ENCODE measurements at regions not wholly inside any gene's neighbourhood (a gene's known extent, or its start where the extent isn't known, plus 50 kb on each side); places are given as distances from the start of the nearest gene placed in this dataset.
"Not testable (repeated sequence)": the region's sequence is repeated elsewhere in the genome, so short reads cannot be mapped to it uniquely, and the experiment has no call there.

DNA sequence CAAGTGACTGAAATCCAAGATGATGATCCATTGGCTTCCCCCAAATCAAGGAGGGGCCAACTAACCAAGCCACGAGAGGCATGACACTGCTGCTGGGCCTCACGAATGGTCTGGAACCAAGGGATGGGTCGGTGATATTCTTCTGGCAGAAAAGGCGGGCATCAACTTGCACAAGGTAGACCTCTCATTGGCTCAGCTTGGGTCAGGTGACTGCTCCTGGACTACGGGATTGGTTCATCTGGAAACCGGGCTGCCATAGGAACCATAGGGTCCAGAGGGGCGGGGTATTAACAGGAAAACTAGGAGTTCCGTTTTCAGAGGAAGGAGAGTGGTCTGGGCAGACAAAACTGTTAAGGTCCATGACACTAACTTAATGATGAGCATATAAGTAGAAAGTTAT, 100.9 kb downstream of the TFAP2C start:
- DNase-seq = no peak

DNA sequence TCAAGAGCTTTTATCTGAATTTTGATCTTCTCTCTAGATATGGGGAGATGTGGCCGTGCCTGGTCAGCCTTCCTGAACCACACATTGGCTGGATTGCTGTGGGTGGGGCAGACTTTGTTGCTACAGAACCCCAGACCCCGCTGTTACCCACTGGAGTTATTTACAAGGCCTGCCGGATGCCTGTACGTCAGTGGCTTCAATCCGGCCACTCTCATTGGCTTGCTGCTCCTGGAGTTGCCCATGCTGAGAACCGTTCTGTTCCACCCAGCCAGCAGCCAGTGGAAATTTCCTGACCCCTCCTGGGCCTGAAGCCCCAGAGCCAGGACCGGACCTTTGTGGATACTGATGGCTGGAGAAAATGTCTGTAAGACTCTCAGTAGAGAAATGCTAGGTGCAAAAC, 101.9 kb downstream of the TFAP2C start:
- no peak for DNase-seq

- no peak for DNase-seq
These were observed 102.4 kb downstream of the TFAP2C start for GRCh38 chr20:56731476-56731875.

- no peak for DNase-seq
These were observed 104.9 kb downstream of the TFAP2C start for GRCh38 chr20:56733967-56734366.

GRCh38 chr20:56735084-56735642, 106.1 kb downstream of the TFAP2C start:
- no peak for DNase-seq

GRCh38 chr20:56736285-56736857, 107.3 kb downstream of the TFAP2C start:
- DNase-seq = no peak

DNA sequence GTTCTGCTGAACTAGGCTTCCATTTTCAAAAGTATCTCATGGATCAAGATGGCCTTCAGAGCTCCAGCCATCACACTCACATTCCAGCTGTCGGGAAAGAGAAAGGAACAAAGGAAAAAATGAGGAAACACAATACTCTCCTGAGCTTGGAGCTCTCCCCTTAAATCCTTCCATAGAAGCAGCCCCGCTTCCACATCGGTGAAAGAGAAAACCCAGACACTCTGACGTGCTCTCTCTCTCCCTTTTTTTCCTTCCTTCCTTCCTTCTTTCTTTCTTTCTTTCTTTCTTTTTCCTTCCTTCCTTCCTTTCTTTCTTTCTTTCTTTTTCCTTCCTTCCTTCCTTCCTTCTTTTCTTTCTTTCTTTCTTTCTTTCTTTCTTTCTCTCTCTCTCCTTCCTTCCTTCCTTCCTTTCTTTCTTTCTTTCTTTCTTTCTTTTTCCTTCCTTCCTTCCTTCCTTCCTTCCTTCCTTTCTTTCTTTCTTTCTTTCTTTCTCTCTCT, 115.3 kb downstream of the TFAP2C start:
- DNase-seq = not testable (repeated sequence)

DNA sequence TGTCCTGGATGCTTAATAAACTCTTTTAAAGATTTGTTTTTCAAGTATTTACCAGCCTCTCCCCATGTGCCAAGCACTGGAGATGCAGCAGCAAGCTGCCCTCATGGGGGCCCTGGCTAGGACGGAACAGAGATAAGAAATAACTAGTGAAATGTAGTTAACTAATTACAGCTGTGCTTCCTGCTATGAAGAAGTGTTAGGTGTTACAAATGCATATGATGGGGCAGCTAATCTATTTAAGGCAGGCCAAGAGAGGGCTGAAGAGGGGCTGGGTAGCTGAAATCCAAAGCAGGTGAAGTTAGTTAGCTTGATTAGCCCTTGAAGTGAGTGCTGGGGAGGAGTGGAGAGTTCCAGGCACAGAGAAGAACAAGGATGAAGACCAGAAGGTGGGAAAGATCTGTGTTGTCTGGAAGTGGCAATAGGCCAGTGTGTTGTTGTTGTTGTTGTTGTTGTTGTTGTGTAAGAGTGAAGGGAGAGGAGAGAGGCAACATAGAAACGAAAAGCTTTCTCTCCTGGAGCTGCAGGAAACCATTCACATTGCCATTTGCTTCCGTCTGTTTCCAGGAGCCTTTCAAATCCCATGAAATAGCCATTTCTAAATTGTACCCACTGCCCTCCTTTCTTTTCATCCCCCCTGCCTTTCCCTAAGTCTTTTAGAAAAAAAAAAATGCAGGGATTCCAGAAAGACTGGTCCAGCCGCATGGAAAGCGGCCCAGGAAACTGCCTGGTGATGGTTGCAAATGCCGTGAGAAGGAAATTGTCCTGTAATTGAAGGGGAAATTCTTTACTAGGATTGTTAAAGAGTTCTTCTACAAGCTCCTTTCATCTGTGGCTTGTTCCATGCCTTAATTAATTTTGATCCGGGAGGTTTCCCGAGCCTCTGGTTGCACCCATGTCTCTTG, 119.6 kb downstream of the TFAP2C start:
- no peak for DNase-seq

DNA sequence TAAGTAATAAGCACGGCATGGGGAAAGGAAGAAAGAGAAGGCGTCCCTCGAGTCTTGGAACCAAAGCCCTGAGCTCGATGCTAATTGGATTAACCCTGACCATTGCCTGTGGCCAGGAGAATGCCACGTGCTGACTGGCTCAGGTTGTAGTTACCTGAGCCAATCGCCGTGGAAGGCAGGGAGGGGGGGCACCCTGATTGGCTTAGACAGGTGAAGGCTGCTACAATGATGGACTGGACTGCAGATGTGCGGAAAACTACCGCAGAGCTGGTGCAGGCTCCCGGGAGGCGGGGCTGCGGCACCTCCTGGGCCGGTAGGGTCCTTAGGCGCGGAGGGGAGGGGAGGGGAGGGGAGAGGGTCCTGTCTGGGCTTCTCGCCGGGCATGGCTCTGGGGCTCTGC, 121.3 kb downstream of the TFAP2C start:
- no peak for DNase-seq

GRCh38 chr20:56752274-56752673, 123.2 kb downstream of the TFAP2C start:
- DNase-seq = no peak

- no peak for DNase-seq
These were observed 126.1 kb downstream of the TFAP2C start for GRCh38 chr20:56755201-56755600.

DNA sequence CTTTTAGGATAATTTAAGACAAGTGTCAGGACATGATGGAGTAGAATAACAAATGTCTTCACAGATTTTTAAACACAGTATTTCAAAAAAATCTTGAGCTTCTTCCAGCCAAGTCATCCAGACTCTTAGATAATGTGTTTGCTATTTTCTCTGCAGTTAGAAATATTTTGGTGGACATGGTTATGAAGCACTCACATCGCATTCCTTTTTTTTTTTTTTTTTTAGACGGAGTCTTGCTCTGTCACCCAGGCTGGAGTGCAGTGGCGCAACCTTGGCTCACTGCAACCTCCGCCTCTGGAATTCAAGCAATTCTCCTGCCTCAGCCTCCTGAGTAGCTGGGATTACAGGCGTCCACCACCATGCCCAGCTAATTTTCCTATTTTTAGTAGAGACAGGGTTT, 127.6 kb downstream of the TFAP2C start:
- not testable (repeated sequence) for DNase-seq

- DNase-seq = no peak
These were observed 129.6 kb downstream of the TFAP2C start for GRCh38 chr20:56758706-56759105.

- no peak for DNase-seq
These were observed 130.7 kb downstream of the TFAP2C start for GRCh38 chr20:56759741-56760278.

DNA sequence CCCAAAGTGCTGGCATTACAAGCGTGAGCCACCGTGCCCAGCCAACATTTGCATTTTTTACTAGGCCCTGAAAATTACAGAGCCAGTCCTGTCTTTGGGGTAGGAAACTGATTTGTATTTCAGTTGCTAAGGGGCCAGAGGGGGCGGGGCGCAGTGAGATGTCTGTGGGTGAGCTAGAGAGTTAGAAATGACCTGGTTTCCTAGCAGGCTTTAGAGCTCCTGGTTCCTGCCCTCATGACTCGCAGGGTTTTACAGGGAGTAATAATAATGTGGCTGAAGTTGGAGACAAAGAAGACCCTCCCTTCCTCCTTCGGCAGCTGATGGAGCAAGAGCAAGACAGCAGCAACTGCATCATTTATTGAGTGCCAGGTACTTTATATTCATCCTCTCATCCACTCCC, 131.5 kb downstream of the TFAP2C start:
- no peak for DNase-seq

DNA sequence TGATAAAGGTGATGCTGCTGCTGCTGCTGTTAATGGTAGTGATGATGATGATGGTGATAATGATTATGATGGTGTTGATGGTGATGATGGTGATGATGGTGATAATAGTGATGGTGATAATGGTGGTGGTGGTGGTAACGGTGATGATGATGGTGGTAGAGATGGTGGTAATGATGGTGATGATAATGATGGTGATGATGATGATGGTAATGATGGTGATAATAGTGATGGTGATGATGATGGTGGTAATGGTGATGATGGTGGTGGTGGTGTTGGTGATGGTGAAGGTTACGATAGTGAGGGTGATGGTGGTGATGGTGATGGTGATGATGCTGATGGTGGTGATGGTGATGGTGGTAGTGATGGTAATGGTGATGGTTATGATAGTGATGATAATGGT, 132.3 kb downstream of the TFAP2C start:
- no peak for DNase-seq

GRCh38 chr20:56762401-56762800, 133.3 kb downstream of the TFAP2C start:
- no peak for DNase-seq

GRCh38 chr20:56762829-56763228, 133.7 kb downstream of the TFAP2C start:
- no peak for DNase-seq

DNA sequence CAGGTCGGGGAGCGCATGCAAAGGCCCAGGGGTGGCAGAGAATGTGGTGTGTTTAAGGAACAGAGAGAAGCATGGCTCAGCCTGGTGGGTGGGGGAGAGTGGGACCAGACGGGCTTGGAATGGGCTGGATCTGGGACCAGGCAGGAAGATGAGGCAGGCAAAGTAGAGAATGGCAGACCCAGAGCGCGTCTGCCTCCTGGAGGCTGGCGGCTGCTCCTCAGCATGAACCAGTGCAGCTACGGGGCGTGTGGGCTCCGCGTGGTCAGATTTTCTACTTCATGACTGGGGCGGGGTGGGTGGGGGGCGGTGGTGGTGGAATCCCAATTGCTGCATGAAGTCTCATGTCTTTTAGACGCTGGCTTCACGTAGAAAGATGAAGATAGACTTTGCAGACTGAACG, 135.6 kb downstream of the TFAP2C start:
- DNase-seq = no peak

DNA sequence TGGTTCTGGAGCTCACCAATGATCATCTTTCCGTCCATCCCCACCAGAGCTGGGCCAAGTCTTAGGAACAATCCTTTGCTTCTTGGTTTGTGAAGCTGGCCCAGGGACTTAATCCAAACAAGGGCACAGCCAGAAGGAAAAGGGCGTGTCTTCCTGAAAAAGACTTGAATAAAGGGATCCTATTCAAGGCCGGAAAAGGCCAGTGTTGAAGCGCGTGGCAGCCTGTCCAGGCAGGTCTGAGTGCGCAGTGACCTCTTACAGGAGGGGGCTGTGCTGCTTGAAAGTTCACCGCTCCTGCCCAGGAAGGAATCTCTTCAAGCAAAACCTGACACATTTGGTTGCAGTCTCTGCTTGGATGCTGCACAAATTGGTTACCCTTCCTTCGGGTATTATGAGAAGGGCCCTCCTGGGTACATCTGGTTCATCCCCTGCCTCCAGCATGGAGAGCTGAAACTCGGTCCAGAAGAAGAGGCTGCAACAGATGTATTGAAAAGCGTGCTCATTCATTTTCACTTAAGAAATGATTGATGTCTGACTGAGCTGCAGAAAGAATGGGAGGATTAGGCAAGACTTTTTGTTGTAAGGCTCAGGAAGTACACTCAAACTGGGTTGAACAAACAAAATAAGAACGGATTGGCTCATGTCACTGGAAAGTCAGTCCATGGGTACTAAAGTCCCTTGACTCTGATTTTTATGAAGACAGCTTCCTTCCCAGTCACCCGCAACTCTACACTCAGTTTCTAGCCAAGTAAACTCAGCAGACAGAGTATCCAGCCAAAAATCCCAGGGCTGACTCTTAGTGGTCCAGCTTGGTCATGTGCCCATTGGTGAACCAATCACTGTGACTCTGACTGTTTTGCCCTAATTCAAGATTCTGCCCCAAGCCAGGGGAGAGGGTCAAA, 136.3 kb downstream of the TFAP2C start:
- no peak for DNase-seq

GRCh38 chr20:56766528-56766927, 137.4 kb downstream of the TFAP2C start:
- DNase-seq = no peak

GRCh38 chr20:56769921-56770600, 141.0 kb downstream of the TFAP2C start:
- no peak for DNase-seq

Data from GF-D8 (cell line).